Glutamatergic neuron (in vitro differentiated cells): ENCODE measurements at regions not wholly inside any gene's neighbourhood (a gene's known extent, or its start where the extent isn't known, plus 50 kb on each side); places are given as distances from the start of the nearest gene placed in this dataset.

Experiments
- DNase-seq: peaks from one replicate; pipeline ENCODE4 v3.0.0; 2022
- H3K27ac Mint-ChIP-seq: one replicate; pipeline ENCODE4 v1.8.0; 2020; ENCODE audit warnings: mild to moderate bottlenecking, mixed read lengths, inconsistent platforms; ENCODE audit not compliant: unreplicated experiment
- H3K27me3 Mint-ChIP-seq: one replicate; pipeline ENCODE4 v1.8.0; 2020; ENCODE audit warnings: mild to moderate bottlenecking, moderate library complexity, mixed read lengths, inconsistent platforms; ENCODE audit not compliant: unreplicated experiment
- H3K36me3 Mint-ChIP-seq: one replicate; pipeline ENCODE4 v1.8.0; 2020; ENCODE audit warnings: mild to moderate bottlenecking, mixed read lengths, inconsistent platforms; ENCODE audit not compliant: unreplicated experiment
- H3K4me1 Mint-ChIP-seq: one replicate; pipeline ENCODE4 v1.8.0; 2020; ENCODE audit warnings: mild to moderate bottlenecking, low read depth, mixed read lengths, inconsistent platforms; ENCODE audit not compliant: unreplicated experiment
- H3K4me3 Mint-ChIP-seq: one replicate; pipeline ENCODE4 v1.8.0; 2020; ENCODE audit warnings: mild to moderate bottlenecking, mixed read lengths, inconsistent platforms; ENCODE audit not compliant: unreplicated experiment
- H3K9me3 Mint-ChIP-seq: one replicate; pipeline ENCODE4 v1.8.0; 2020; ENCODE audit warnings: mild to moderate bottlenecking, moderate library complexity, mixed read lengths, inconsistent platforms; ENCODE audit not compliant: unreplicated experiment
- TF ChIP-seq, protein P1 (sequence below): fragments of 200-600 bp; sonication (generic); IDR thresholded peaks from one replicate; pipeline ENCODE4 v1.5.0; 2021; ENCODE audit not compliant: partially characterized antibody, unreplicated experiment

DNA sequence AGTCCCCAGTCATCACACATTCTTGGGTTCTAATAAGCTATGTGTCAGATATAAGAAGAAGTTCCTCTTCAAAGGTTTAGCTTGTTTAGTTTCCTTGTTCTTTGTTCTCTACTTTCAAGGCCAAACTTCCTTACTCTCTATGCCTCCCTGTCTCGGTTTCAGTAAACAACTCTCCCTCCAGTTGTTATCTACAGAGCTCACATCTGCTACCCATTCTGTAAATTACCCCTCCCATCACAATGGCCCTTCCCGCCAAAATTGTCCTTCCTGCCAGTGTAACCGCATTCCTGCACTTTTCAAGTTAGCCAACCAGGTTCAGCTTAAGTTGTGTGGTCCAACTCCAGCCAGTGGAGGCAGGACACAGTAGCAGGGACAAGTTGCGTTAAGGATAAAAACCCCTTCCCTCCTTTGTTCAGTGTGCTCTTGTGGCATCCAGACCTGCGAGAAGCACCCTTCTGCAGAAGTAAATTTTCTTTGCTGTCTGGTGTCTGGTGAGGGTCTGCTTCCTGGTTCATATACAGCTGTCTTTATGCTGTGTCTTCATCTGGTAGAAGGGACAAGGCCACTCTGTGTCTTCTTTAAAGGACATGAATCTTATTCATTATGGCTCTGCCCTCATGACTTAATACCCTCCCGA, 342.1 kb upstream of the GRM7 start:
- Mint-ChIP-seq H3K9me3 (peaks cover 4% of the 10 kb centered on the region), H3K27me3 (peaks cover 3% of the 10 kb centered on the region), H3K4me3 (no peak overlapping the region), H3K36me3 (no peaks in the 10 kb centered on the region), H3K4me1 (peaks cover 12% of the 10 kb centered on the region), H3K27ac (no peak overlapping the region)
- TF ChIP-seq, protein P1, sequence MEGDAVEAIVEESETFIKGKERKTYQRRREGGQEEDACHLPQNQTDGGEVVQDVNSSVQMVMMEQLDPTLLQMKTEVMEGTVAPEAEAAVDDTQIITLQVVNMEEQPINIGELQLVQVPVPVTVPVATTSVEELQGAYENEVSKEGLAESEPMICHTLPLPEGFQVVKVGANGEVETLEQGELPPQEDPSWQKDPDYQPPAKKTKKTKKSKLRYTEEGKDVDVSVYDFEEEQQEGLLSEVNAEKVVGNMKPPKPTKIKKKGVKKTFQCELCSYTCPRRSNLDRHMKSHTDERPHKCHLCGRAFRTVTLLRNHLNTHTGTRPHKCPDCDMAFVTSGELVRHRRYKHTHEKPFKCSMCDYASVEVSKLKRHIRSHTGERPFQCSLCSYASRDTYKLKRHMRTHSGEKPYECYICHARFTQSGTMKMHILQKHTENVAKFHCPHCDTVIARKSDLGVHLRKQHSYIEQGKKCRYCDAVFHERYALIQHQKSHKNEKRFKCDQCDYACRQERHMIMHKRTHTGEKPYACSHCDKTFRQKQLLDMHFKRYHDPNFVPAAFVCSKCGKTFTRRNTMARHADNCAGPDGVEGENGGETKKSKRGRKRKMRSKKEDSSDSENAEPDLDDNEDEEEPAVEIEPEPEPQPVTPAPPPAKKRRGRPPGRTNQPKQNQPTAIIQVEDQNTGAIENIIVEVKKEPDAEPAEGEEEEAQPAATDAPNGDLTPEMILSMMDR, result no peak
- no peak for DNase-seq

- peaks cover 10% of the 10 kb centered on the region for H3K4me1 Mint-ChIP-seq
- no peak for DNase-seq
- H3K27ac Mint-ChIP-seq, result no peak overlapping the region
- H3K27me3 Mint-ChIP-seq, result peaks cover 3% of the 10 kb centered on the region
- TF ChIP-seq, protein P1, result no peak
- peaks cover 4% of the 10 kb centered on the region for H3K9me3 Mint-ChIP-seq
- H3K36me3 Mint-ChIP-seq, result no peaks in the 10 kb centered on the region
- no peak overlapping the region for H3K4me3 Mint-ChIP-seq
Observed at GRCh38 chr3:6521369-6522113, 339.4 kb upstream of the GRM7 start.

DNA sequence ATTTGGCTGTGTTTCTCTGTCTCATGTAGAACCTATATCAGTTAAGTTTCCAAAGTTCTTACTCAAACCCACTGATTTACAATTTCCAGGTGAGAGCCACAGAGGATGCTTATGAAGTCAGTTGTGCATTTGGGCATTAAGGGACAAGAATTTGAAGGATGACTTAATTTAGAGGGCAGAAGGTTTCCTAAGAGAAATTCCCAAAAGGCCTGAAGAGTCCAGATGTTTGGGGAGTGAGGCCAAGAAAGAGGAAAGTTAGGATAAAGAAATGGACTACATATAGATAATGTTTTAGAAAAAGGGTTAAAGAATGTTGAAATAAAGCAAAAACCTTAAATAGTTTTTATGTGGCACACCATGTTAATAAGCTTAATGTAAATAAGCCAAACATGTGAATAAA, 338.7 kb upstream of the GRM7 start:
- Mint-ChIP-seq H3K27me3 (peaks cover 3% of the 10 kb centered on the region), H3K9me3 (peaks cover 4% of the 10 kb centered on the region), H3K4me3 (no peak overlapping the region), H3K27ac (no peak overlapping the region), H3K4me1 (peaks cover 10% of the 10 kb centered on the region), H3K36me3 (no peaks in the 10 kb centered on the region)
- DNase-seq, result no peak
- TF ChIP-seq, protein P1, result no peak

DNA sequence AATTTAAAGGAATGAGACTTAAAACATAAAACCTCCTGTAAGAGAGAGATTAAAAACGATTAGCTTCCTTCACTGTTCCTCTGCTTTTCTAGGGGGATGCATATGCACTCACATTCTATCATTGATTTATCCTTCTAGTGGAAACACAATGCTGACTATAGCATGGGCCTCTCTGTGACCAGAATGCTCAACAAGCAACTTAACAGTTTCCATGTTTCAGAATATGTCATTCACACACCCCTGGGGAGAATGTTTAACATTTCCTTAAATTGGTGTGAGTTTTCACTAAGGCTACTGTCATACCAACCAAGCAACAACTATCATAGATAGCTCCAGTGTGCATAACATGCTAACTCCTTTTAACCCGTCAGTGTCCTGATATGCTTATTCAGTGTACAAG, 337.9 kb upstream of the GRM7 start:
- Mint-ChIP-seq H3K4me3 (no peak overlapping the region), H3K27me3 (peaks cover 3% of the 10 kb centered on the region), H3K9me3 (peaks cover 4% of the 10 kb centered on the region), H3K4me1 (peaks cover 10% of the 10 kb centered on the region), H3K27ac (no peak overlapping the region), H3K36me3 (no peaks in the 10 kb centered on the region)
- TF ChIP-seq, protein P1, result no peak
- DNase-seq, result no peak

- peaks cover 3% of the 10 kb centered on the region for H3K27me3 Mint-ChIP-seq
- H3K9me3 Mint-ChIP-seq, result peaks cover 4% of the 10 kb centered on the region
- H3K4me3 Mint-ChIP-seq, result no peak overlapping the region
Observed at GRCh38 chr3:6524479-6524878, 336.4 kb upstream of the GRM7 start.

More at GRCh38 chr3:6524479-6524878, 336.4 kb upstream of the GRM7 start:
- Mint-ChIP-seq H3K4me1 (peaks cover 10% of the 10 kb centered on the region), H3K36me3 (no peaks in the 10 kb centered on the region), H3K27ac (no peak overlapping the region)
- TF ChIP-seq, protein P1, result no peak
- no peak for DNase-seq
